Transverse colon (tissue), 4 donors: ENCODE measurements at regions not wholly inside any gene's neighbourhood (a gene's known extent, or its start where the extent isn't known, plus 50 kb on each side); places are given as distances from the start of the nearest gene placed in this dataset.

Source experiments
- CTCF ChIP-seq, 5 experiments: fragments of 200-600 bp in 3 of 5; fragments of 450-650 bp in 2 of 5; sonication (generic) in 3 of 5; IDR thresholded peaks; 1 replicate in 2 of 5; 2 replicates in 3 of 5; pipeline ENCODE4 v1.5.1; 2016 to 2017; ENCODE audit warnings: antibody characterized with exemption in 5 of 5, inconsistent platforms in 3 of 5, mild to moderate bottlenecking in 2 of 5, moderate library complexity in 1 of 5
- POLR2A ChIP-seq: fragments of 450-650 bp; IDR thresholded peaks from one replicate; pipeline ENCODE4 v1.6.1; 2016; ENCODE audit warnings: antibody characterized with exemption, mild to moderate bottlenecking, moderate library complexity
- POLR2AphosphoS5 ChIP-seq, 3 donors: sonication (generic); formaldehyde crosslinking; IDR thresholded peaks; one replicate each; pipeline ENCODE4 v1.6.1; 2016; ENCODE audit warnings: antibody characterized with exemption in 3 of 3

GRCh38 chr10:27328946-27329345, 88.3 kb upstream of the ACBD5 start:
- TF ChIP-seq POLR2A (no peak), CTCF (IDR thresholded peaks at IDR 0.05) (no peak), POLR2AphosphoS5 (IDR thresholded peaks at IDR 0.05) (no peak)
